Calu3 (cell line): ENCODE measurements at regions not wholly inside any gene's neighbourhood (a gene's known extent, or its start where the extent isn't known, plus 50 kb on each side); places are given as distances from the start of the nearest gene placed in this dataset.

Experiments
- BruUV-seq: library from RNA; stranded (reverse); fragments of 400-500 nt; replicated peaks from 2 replicates; lab custom pipeline; 2021; lab: Mats Ljungman, UMichigan
- CTCF ChIA-PET: fragments of 300-600 bp; sonication (Branson Sonifier 250); formaldehyde crosslinking; loops from one replicate; lab custom pipeline; 2022; ENCODE audit warnings: antibody characterized with exemption; lab: Charles Lee
- DNase-seq: peaks from one replicate; pipeline ENCODE4 v3.0.0; 2022
- H3K27ac Mint-ChIP-seq: one replicate; pipeline ENCODE4 v1.8.0; 2022; ENCODE audit warnings: mixed read lengths; ENCODE audit not compliant: unreplicated experiment
- H3K27me3 Mint-ChIP-seq: one replicate; pipeline ENCODE4 v1.8.0; 2022; ENCODE audit warnings: mixed read lengths; ENCODE audit not compliant: unreplicated experiment
- H3K36me3 Mint-ChIP-seq: one replicate; pipeline ENCODE4 v1.8.0; 2022; ENCODE audit warnings: mild to moderate bottlenecking, moderate library complexity, mixed read lengths; ENCODE audit not compliant: insufficient read depth, unreplicated experiment
- H3K4me1 Mint-ChIP-seq: one replicate; pipeline ENCODE4 v1.8.0; 2022; ENCODE audit warnings: mild to moderate bottlenecking, low read depth, mixed read lengths; ENCODE audit not compliant: unreplicated experiment
- H3K4me3 Mint-ChIP-seq: one replicate; pipeline ENCODE4 v1.8.0; 2022; ENCODE audit warnings: mild to moderate bottlenecking, low read depth, moderate library complexity, mixed read lengths; ENCODE audit not compliant: unreplicated experiment
- H3K9me3 Mint-ChIP-seq: one replicate; pipeline ENCODE4 v1.8.0; 2022; ENCODE audit warnings: low read depth, mixed read lengths; ENCODE audit not compliant: unreplicated experiment
- CTCF ChIP-seq: fragments of 200-600 bp; IDR thresholded peaks from one replicate; pipeline ENCODE4 v1.8.0; 2022; ENCODE audit warnings: antibody characterized with exemption; ENCODE audit not compliant: unreplicated experiment
- intact Hi-C: fragments of 100-400 bp; cut with micrococcal nuclease; formaldehyde crosslinking; loops from one replicate; pipeline ENCODE4 v1.10.0; 2022; ENCODE audit not compliant: unreplicated experiment

GRCh38 chr2:188726626-188727247 lies 247.4 kb upstream of the COL3A1 start:
- H3K9me3 Mint-ChIP-seq = no peaks in the 10 kb centered on the region
- H3K4me1 Mint-ChIP-seq = no peaks in the 10 kb centered on the region
- CTCF ChIA-PET = no interaction called here
- DNase-seq = no peak
- H3K27ac Mint-ChIP-seq = no peak overlapping the region
- H3K27me3 Mint-ChIP-seq = no peaks in the 10 kb centered on the region
- H3K36me3 Mint-ChIP-seq = no peaks in the 10 kb centered on the region
- intact Hi-C loops = no loop called here
- BruUV-seq = no TSS peak
- no peak overlapping the region for H3K4me3 Mint-ChIP-seq
- TF ChIP-seq CTCF = no peak

- H3K27me3 Mint-ChIP-seq = no peaks in the 10 kb centered on the region
- H3K36me3 Mint-ChIP-seq = no peaks in the 10 kb centered on the region
- CTCF ChIA-PET = no interaction called here
- H3K9me3 Mint-ChIP-seq = no peaks in the 10 kb centered on the region
- H3K4me1 Mint-ChIP-seq = no peaks in the 10 kb centered on the region
- no peak overlapping the region for H3K4me3 Mint-ChIP-seq
- no TSS peak for BruUV-seq
- intact Hi-C loops = no loop called here
- no peak overlapping the region for H3K27ac Mint-ChIP-seq
- no peak for TF ChIP-seq CTCF
- no peak for DNase-seq
Observed at GRCh38 chr2:188727846-188728245, 246.3 kb upstream of the COL3A1 start.

GRCh38 chr2:188734691-188735090 lies 239.5 kb upstream of the COL3A1 start:
- CTCF ChIA-PET = no interaction called here
- Mint-ChIP-seq H3K27ac (no peak overlapping the region), H3K4me1 (no peaks in the 10 kb centered on the region), H3K9me3 (no peaks in the 10 kb centered on the region), H3K4me3 (no peak overlapping the region), H3K27me3 (no peaks in the 10 kb centered on the region), H3K36me3 (no peaks in the 10 kb centered on the region)
- TF ChIP-seq CTCF = no peak
- intact Hi-C loops = no loop called here
- BruUV-seq = no TSS peak
- DNase-seq = no peak

GRCh38 chr2:188746727-188747126 lies 227.4 kb upstream of the COL3A1 start:
- BruUV-seq = no TSS peak
- H3K9me3 Mint-ChIP-seq = no peaks in the 10 kb centered on the region
- no peak overlapping the region for H3K4me3 Mint-ChIP-seq
- DNase-seq = no peak
- no peak overlapping the region for H3K27ac Mint-ChIP-seq
- intact Hi-C loops = no loop called here
- peaks cover 9% of the 10 kb centered on the region for H3K4me1 Mint-ChIP-seq
- no peak for TF ChIP-seq CTCF
- no peaks in the 10 kb centered on the region for H3K36me3 Mint-ChIP-seq
- CTCF ChIA-PET = no interaction called here
- no peaks in the 10 kb centered on the region for H3K27me3 Mint-ChIP-seq
